Nephron (organoid): ENCODE measurements at regions not wholly inside any gene's neighbourhood (a gene's known extent, or its start where the extent isn't known, plus 50 kb on each side); places are given as distances from the start of the nearest gene placed in this dataset.

Source experiments
- H3K27ac Mint-ChIP-seq, 3 experiments: 2 replicates each; pipeline ENCODE4 v1.8.0; 2020; ENCODE audit warnings: mixed read lengths in 3 of 3, mild to moderate bottlenecking in 2 of 3, moderate library complexity in 1 of 3
- H3K27me3 Mint-ChIP-seq: 2 replicates; pipeline ENCODE4 v1.8.0; 2021; ENCODE audit warnings: low read depth, mild to moderate bottlenecking, moderate library complexity, mixed read lengths
- H3K36me3 Mint-ChIP-seq: 2 replicates; pipeline ENCODE4 v1.8.0; 2020; ENCODE audit warnings: low read depth, mixed read lengths
- H3K4me1 Mint-ChIP-seq: 2 replicates; pipeline ENCODE4 v1.8.0; 2020; ENCODE audit warnings: mixed read lengths
- H3K4me3 Mint-ChIP-seq, 3 experiments: 2 replicates each; pipeline ENCODE4 v1.8.0; 2020; ENCODE audit warnings: mild to moderate bottlenecking in 3 of 3, mixed read lengths in 3 of 3, moderate library complexity in 2 of 3
- H3K9me3 Mint-ChIP-seq: 2 replicates; pipeline ENCODE4 v1.8.0; 2020; ENCODE audit warnings: mixed read lengths
- TF ChIP-seq, protein P1 (sequence below), 3 experiments: fragments of 200-600 bp; sonication (generic); IDR thresholded peaks; one replicate each; pipeline ENCODE4 v1.5.0; 2021; ENCODE audit warnings: antibody characterized with exemption in 3 of 3; ENCODE audit not compliant: unreplicated experiment in 3 of 3

DNA sequence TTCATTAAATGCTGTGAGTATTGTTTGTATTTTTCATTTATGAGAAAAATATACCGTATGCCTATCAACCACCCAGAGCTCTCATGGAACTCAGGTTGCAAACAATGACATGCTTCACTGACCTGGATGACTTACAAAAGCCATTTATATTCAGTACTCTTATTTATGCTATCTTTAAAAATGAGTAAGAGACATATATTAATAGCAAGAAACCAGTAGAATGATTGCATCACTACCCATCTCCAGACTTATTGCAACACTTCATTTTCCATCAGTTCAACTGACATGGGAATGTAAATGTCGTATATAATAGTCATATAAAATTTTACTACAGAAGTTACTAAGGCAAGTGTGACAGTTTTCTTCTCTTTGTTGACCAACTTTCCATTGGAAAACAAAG is 69.1 kb downstream of the OTP start:
- peaks cover 11% of the 10 kb centered on the region for H3K4me1 Mint-ChIP-seq
- H3K36me3 Mint-ChIP-seq: no peaks in the 10 kb centered on the region
- TF ChIP-seq, protein P1, sequence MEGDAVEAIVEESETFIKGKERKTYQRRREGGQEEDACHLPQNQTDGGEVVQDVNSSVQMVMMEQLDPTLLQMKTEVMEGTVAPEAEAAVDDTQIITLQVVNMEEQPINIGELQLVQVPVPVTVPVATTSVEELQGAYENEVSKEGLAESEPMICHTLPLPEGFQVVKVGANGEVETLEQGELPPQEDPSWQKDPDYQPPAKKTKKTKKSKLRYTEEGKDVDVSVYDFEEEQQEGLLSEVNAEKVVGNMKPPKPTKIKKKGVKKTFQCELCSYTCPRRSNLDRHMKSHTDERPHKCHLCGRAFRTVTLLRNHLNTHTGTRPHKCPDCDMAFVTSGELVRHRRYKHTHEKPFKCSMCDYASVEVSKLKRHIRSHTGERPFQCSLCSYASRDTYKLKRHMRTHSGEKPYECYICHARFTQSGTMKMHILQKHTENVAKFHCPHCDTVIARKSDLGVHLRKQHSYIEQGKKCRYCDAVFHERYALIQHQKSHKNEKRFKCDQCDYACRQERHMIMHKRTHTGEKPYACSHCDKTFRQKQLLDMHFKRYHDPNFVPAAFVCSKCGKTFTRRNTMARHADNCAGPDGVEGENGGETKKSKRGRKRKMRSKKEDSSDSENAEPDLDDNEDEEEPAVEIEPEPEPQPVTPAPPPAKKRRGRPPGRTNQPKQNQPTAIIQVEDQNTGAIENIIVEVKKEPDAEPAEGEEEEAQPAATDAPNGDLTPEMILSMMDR (IDR thresholded peaks at IDR 0.05; ENCODE audit: unreplicated experiment in 3 of 3): no peak
- H3K27ac Mint-ChIP-seq: no peak overlapping the region
- peaks cover 12% of the 10 kb centered on the region for H3K27me3 Mint-ChIP-seq
- H3K4me3 Mint-ChIP-seq: no peak overlapping the region
- H3K9me3 Mint-ChIP-seq: no peaks in the 10 kb centered on the region

DNA sequence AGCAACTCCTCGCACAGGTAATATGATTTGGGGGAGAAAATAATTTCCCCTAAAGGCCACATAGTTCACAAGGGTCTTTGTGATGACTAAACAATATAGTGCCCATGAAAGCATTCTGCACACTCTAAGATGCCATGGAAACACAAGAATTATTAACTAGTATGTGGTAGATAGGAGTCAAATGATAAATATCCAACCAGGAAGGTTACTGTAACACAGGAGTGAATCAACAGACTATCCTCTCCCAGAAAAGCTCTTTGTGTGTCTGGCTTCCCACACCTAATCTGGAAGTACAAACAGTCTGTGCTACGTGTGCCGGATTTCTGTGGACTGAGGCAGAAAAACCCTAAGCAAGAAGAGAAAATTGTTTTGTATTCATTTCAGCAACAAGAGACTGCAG is 70.0 kb downstream of the OTP start:
- H3K9me3 Mint-ChIP-seq: no peaks in the 10 kb centered on the region
- no peak overlapping the region for H3K4me3 Mint-ChIP-seq
- peaks cover 7% of the 10 kb centered on the region for H3K27me3 Mint-ChIP-seq
- TF ChIP-seq, protein P1 (IDR thresholded peaks at IDR 0.05; ENCODE audit: unreplicated experiment in 3 of 3): no peak
- peaks cover 11% of the 10 kb centered on the region for H3K4me1 Mint-ChIP-seq
- H3K27ac Mint-ChIP-seq: peak overlapping the region in 2 of 3 experiments; percentile 14 to 42
- no peaks in the 10 kb centered on the region for H3K36me3 Mint-ChIP-seq

DNA sequence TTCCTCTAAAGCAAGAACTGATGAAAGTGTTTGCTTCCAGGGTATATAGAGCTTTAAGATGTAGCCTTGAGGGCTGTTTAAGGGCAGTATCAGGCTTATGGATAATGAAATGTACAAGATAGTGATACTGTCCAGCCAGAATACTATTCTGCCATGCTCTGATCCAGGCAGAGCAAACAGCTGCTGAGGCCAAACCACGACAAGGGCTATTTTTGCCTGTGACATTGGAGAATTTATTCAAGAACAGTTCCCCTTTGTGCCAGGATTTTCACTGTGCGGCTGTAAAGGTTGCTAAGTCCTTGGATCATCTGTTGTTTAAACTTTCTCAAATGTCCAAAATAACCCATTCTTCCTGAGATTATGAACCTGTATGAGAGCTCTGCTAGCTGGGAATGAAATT is 70.4 kb downstream of the OTP start:
- H3K9me3 Mint-ChIP-seq: no peaks in the 10 kb centered on the region
- peaks cover 11% of the 10 kb centered on the region for H3K4me1 Mint-ChIP-seq
- no peaks in the 10 kb centered on the region for H3K36me3 Mint-ChIP-seq

DNA sequence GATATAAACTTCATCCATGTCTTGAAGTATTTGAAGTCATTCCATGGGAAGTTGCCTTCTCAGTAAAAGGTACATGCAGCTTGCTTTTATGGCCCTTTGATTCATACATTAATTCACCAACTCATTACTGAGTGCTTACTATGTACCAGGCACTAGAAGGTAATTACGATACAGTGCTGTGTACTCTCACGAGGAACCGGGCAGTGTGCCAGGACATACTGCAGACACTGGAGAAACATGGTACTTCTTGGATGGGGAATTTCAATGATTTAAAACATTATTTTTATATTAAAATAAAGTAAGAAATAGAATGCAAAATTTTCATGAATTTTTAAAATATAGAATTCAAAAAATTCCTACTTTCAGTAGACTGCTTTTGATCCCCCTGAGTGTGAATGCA is 71.4 kb upstream of the WDR41 start:
- Mint-ChIP-seq H3K4me3 (no peak overlapping the region), H3K27ac (no peak overlapping the region), H3K9me3 (no peaks in the 10 kb centered on the region), H3K4me1 (peaks cover 8% of the 10 kb centered on the region), H3K36me3 (no peaks in the 10 kb centered on the region), H3K27me3 (peaks cover 4% of the 10 kb centered on the region)
- TF ChIP-seq, protein P1 (IDR thresholded peaks at IDR 0.05; ENCODE audit: unreplicated experiment in 3 of 3): no peak

More for the DNA sequence above, 70.4 kb downstream of the OTP start:
- TF ChIP-seq, protein P1 (IDR thresholded peaks at IDR 0.05; ENCODE audit: unreplicated experiment in 3 of 3): no peak
- Mint-ChIP-seq H3K4me3 (no peak overlapping the region), H3K27me3 (peaks cover 6% of the 10 kb centered on the region), H3K27ac (peak overlapping the region in 1 of 3 experiments; percentile 42)

DNA sequence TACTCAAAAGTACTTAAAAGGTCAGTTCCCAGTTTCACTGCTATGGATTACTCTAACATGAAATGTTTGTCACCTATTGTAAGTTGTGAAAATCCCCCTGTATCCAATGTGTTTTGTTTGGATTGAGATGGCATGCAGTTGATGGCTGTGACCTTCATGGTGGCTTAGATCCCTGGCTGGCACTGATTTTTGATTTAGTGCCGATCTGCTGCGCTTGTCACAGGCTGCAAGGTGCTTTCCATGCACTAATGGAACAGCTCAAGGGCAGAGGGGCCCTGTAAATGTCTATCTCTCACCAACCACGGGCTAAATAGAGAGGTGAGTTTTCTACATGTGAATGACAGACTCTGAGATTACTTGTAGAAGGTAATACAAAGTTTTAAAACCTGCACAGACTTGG is 69.8 kb upstream of the WDR41 start:
- Mint-ChIP-seq H3K36me3 (no peaks in the 10 kb centered on the region), H3K9me3 (no peaks in the 10 kb centered on the region)

DNA sequence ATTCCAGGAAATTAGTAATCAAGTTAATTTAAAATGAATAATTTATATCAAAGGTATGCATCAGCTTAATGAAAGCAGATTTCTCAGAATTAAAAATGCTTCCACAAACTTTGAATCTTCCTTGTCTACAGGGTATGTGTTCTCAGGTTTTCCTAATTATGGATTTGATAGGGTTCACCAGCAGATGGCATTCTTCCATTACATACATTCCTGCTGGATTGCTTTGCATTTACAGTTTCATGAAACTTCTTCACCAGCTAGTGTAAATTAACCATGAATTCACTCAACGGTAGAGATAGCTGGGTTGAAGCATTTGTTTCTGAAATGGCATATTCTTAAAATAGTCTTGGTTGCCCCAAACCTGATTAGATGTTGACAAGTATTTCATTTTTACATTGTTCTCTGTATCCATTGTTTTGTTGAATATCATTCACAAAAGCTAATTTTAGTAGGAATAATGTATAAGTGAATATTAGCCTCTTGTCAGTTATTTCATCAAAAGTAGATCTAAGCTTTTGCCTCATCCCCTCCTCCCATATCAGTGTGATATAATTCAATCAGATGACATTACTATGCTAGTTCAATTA is 68.7 kb upstream of the WDR41 start:
- H3K36me3 Mint-ChIP-seq: no peaks in the 10 kb centered on the region
- H3K27ac Mint-ChIP-seq: no peak overlapping the region
- H3K4me1 Mint-ChIP-seq: no peaks in the 10 kb centered on the region
- TF ChIP-seq, protein P1 (IDR thresholded peaks at IDR 0.05; ENCODE audit: unreplicated experiment in 3 of 3): peak; percentile 59 to 74 (median 66)
- no peaks in the 10 kb centered on the region for H3K9me3 Mint-ChIP-seq
- peaks cover 16% of the 10 kb centered on the region for H3K27me3 Mint-ChIP-seq
- no peak overlapping the region for H3K4me3 Mint-ChIP-seq

More for the DNA sequence above, 69.8 kb upstream of the WDR41 start:
- H3K27ac Mint-ChIP-seq: no peak overlapping the region
- H3K4me1 Mint-ChIP-seq: no peaks in the 10 kb centered on the region
- TF ChIP-seq, protein P1 (IDR thresholded peaks at IDR 0.05; ENCODE audit: unreplicated experiment in 3 of 3): no peak
- H3K27me3 Mint-ChIP-seq: peaks cover 16% of the 10 kb centered on the region
- H3K4me3 Mint-ChIP-seq: no peak overlapping the region
